D721Med (cell line): ENCODE measurements at regions not wholly inside any gene's neighbourhood (a gene's known extent, or its start where the extent isn't known, plus 50 kb on each side); places are given as distances from the start of the nearest gene placed in this dataset.

ENCODE experiments used
- DNase-seq: peaks from one replicate; pipeline ENCODE4 v3.0.0; 2011; ENCODE audit warnings: low spot score; ENCODE audit not compliant: insufficient read length
- FAIRE-seq: peaks from 2 replicates; lab custom pipeline; 2011; peaks lifted over from hg19 to GRCh38; lab: Jason Lieb, UNC
- CTCF ChIP-seq: IDR thresholded peaks from 2 replicates; pipeline ENCODE4 v1.5.1; 2012; ENCODE audit warnings: mild to moderate bottlenecking, control low read depth; ENCODE audit not compliant: insufficient read depth; ENCODE audit errors: missing control alignments

- no peak for TF ChIP-seq CTCF
- DNase-seq (no peak), FAIRE-seq (no peak)
Measured at GRCh38 chr1:184825571-184825970, 70.9 kb upstream of the EDEM3 start.

GRCh38 chr1:184824691-184825323 lies 70.1 kb upstream of the EDEM3 start:
- FAIRE-seq (no peak), DNase-seq (no peak)
- no peak for TF ChIP-seq CTCF

- TF ChIP-seq CTCF = no peak
- FAIRE-seq (no peak), DNase-seq (no peak)
Measured at GRCh38 chr1:184823080-184823479, 68.4 kb upstream of the EDEM3 start.

GRCh38 chr1:184822267-184822666 lies 67.6 kb upstream of the EDEM3 start:
- no peak for TF ChIP-seq CTCF
- no peak for FAIRE-seq
- no peak for DNase-seq

- FAIRE-seq (no peak), DNase-seq (no peak)
- no peak for TF ChIP-seq CTCF
Measured at GRCh38 chr1:184821658-184822057, 67.0 kb upstream of the EDEM3 start.

GRCh38 chr1:184820956-184821355 lies 66.3 kb upstream of the EDEM3 start:
- DNase-seq = no peak
- TF ChIP-seq CTCF = no peak
- no peak for FAIRE-seq

- FAIRE-seq (no peak), DNase-seq (no peak)
- no peak for TF ChIP-seq CTCF
Measured at GRCh38 chr1:184820218-184820750, 65.6 kb upstream of the EDEM3 start.
